ENCODE measurements at regions not wholly inside any gene's neighbourhood (a gene's known extent, or its start where the extent isn't known, plus 50 kb on each side); places are given as distances from the start of the nearest gene placed in this dataset.
"Not testable (repeated sequence)": the region's sequence is repeated elsewhere in the genome, so short reads cannot be mapped to it uniquely, and the experiment has no call there.

- not testable (repeated sequence) for DNase-seq
Measured at GRCh38 chr17:21558921-21559320, 133.4 kb upstream of the KCNJ18 start.

GRCh38 chr17:21564262-21564661 lies 128.1 kb upstream of the KCNJ18 start:
- DNase-seq: no peak

GRCh38 chr17:21564757-21565156 lies 127.6 kb upstream of the KCNJ18 start:
- DNase-seq: not testable (repeated sequence)

- not testable (repeated sequence) for DNase-seq
Measured at GRCh38 chr17:21570427-21570826, 121.9 kb upstream of the KCNJ18 start.

- not testable (repeated sequence) for DNase-seq
Measured at GRCh38 chr17:21572148-21572547, 120.2 kb upstream of the KCNJ18 start.

- not testable (repeated sequence) for DNase-seq
Measured at GRCh38 chr17:21573271-21573960, 118.9 kb upstream of the KCNJ18 start.

- DNase-seq: peak; percentile 54
Measured at GRCh38 chr17:21573961-21574610, 118.2 kb upstream of the KCNJ18 start.

- not testable (repeated sequence) for DNase-seq
Measured at GRCh38 chr17:21574611-21575255, 117.6 kb upstream of the KCNJ18 start.

GRCh38 chr17:21578783-21579182 lies 113.5 kb upstream of the KCNJ18 start:
- not testable (repeated sequence) for DNase-seq

- DNase-seq: no peak
Measured at GRCh38 chr17:21592774-21593173, 99.5 kb upstream of the KCNJ18 start.

- not testable (repeated sequence) for DNase-seq
Measured at GRCh38 chr17:21593452-21594105, 98.7 kb upstream of the KCNJ18 start.

- DNase-seq: no peak
Measured at GRCh38 chr17:21595086-21595485, 97.2 kb upstream of the KCNJ18 start.

GRCh38 chr17:21602176-21602575 lies 90.1 kb upstream of the KCNJ18 start:
- DNase-seq: no peak

- not testable (repeated sequence) for DNase-seq
Measured at GRCh38 chr17:21603292-21603691, 89.0 kb upstream of the KCNJ18 start.

GRCh38 chr17:21611443-21611842 lies 80.9 kb upstream of the KCNJ18 start:
- not testable (repeated sequence) for DNase-seq

GRCh38 chr17:21612123-21613070 lies 79.9 kb upstream of the KCNJ18 start:
- DNase-seq: not testable (repeated sequence)

- DNase-seq: no peak
Measured at GRCh38 chr17:21613071-21613429, 79.3 kb upstream of the KCNJ18 start.

GRCh38 chr17:21626987-21627386 lies 65.3 kb upstream of the KCNJ18 start:
- not testable (repeated sequence) for DNase-seq
